HEK293T (cell line): ENCODE measurements at regions not wholly inside any gene's neighbourhood (a gene's known extent, or its start where the extent isn't known, plus 50 kb on each side); places are given as distances from the start of the nearest gene placed in this dataset.

Source experiments
- ELF4 ChIP-seq: fragments of 450-650 bp; IDR thresholded peaks from 2 replicates; pipeline ENCODE4 v1.6.1; 2017; ENCODE audit warnings: antibody characterized with exemption
- FOXA1 ChIP-seq: fragments of 450-650 bp; IDR thresholded peaks from 2 replicates; pipeline ENCODE4 v1.6.1; 2016; ENCODE audit warnings: mild to moderate bottlenecking
- LEF1 ChIP-seq: fragments of 450-650 bp; IDR thresholded peaks from 2 replicates; pipeline ENCODE4 v1.6.1; 2017; ENCODE audit warnings: mild to moderate bottlenecking, borderline replicate concordance
- NFRKB ChIP-seq: fragments of 450-650 bp; IDR thresholded peaks from 2 replicates; pipeline ENCODE4 v1.6.1; 2016; ENCODE audit warnings: mild to moderate bottlenecking, moderate library complexity

- TF ChIP-seq NFRKB (no peak), ELF4 (no peak), FOXA1 (no peak), LEF1 (no peak)
Observed at GRCh38 chr6:101120747-101121146, 239.6 kb upstream of the ASCC3 start.
